H9 (cell line): ENCODE measurements at regions not wholly inside any gene's neighbourhood (a gene's known extent, or its start where the extent isn't known, plus 50 kb on each side); places are given as distances from the start of the nearest gene placed in this dataset.

Experiments used
- DNase-seq: peaks from one replicate; pipeline ENCODE4 v3.0.0-alpha.2; 2017
- H2AFZ ChIP-seq: one replicate; pipeline ENCODE4 v1.6.1; 2013; ENCODE audit warnings: mild to moderate bottlenecking, low read length, control low read depth, moderate library complexity
- H2AK5ac ChIP-seq: 2 replicates; pipeline ENCODE4 v1.6.1; 2013; ENCODE audit warnings: low read length, control low read depth, mixed read lengths; ENCODE audit not compliant: insufficient read length
- H2BK120ac ChIP-seq: one replicate; pipeline ENCODE4 v1.6.1; 2013; ENCODE audit warnings: low read depth, mild to moderate bottlenecking, low read length, control low read depth, inconsistent platforms; ENCODE audit not compliant: poor library complexity, severe bottlenecking
- H2BK12ac ChIP-seq: 2 replicates; pipeline ENCODE4 v1.6.1; 2013; ENCODE audit warnings: low read length, control low read depth, mixed read lengths, low read depth; ENCODE audit not compliant: insufficient read length
- H2BK15ac ChIP-seq: 2 replicates; pipeline ENCODE4 v1.6.1; 2013; ENCODE audit warnings: low read depth, low read length, control low read depth
- H2BK20ac ChIP-seq: one replicate; pipeline ENCODE4 v1.6.1; 2013; ENCODE audit warnings: low read depth, mild to moderate bottlenecking, low read length, control low read depth, inconsistent platforms; ENCODE audit not compliant: poor library complexity, severe bottlenecking
- H2BK5ac ChIP-seq: 2 replicates; pipeline ENCODE4 v1.6.1; 2013; ENCODE audit warnings: low read length, control low read depth, mixed read lengths; ENCODE audit not compliant: insufficient read length
- H3K14ac ChIP-seq: 2 replicates; pipeline ENCODE4 v1.6.1; 2013; ENCODE audit warnings: low read length, control low read depth; ENCODE audit not compliant: insufficient read depth
- H3K18ac ChIP-seq: 2 replicates; pipeline ENCODE4 v1.6.1; 2013; ENCODE audit warnings: low read depth, mild to moderate bottlenecking, mixed read lengths, low read length, control low read depth; ENCODE audit not compliant: insufficient read length
- H3K23ac ChIP-seq: 2 replicates; pipeline ENCODE4 v1.6.1; 2013; ENCODE audit warnings: low read length, control low read depth, mixed read lengths, low read depth; ENCODE audit not compliant: insufficient read length
- H3K23me2 ChIP-seq: 2 replicates; pipeline ENCODE4 v1.6.1; 2013; ENCODE audit warnings: low read depth, mild to moderate bottlenecking, mixed read lengths, low read length, control low read depth; ENCODE audit not compliant: insufficient read length, poor library complexity, severe bottlenecking
- H3K27ac ChIP-seq: 2 replicates; pipeline ENCODE4 v1.5.1; 2013; ENCODE audit warnings: low read length, control low read depth, mixed read lengths, low read depth; ENCODE audit not compliant: insufficient read length
- H3K27me3 ChIP-seq: 2 replicates; pipeline ENCODE4 v1.6.1; 2013; ENCODE audit warnings: low read length, control low read depth, inconsistent platforms; ENCODE audit not compliant: insufficient read depth
- H3K4ac ChIP-seq: 2 replicates; pipeline ENCODE4 v1.6.1; 2013; ENCODE audit warnings: low read depth, mild to moderate bottlenecking, control low read depth, inconsistent platforms, low read length, moderate library complexity
- H3K4me1 ChIP-seq: 2 replicates; pipeline ENCODE4 v1.6.1; 2013; ENCODE audit warnings: low read length, control low read depth, inconsistent platforms; ENCODE audit not compliant: insufficient read depth
- H3K4me2 ChIP-seq: 2 replicates; pipeline ENCODE4 v1.6.1; 2013; ENCODE audit warnings: low read length, control low read depth, mixed read lengths; ENCODE audit not compliant: insufficient read length, insufficient read depth
- H3K56ac ChIP-seq: 2 replicates; pipeline ENCODE4 v1.6.1; 2013; ENCODE audit warnings: low read depth, mild to moderate bottlenecking, mixed read lengths, low read length, control low read depth; ENCODE audit not compliant: insufficient read length
- H3K79me1 ChIP-seq: 2 replicates; pipeline ENCODE4 v1.6.1; 2013; ENCODE audit warnings: low read depth, mild to moderate bottlenecking, moderate library complexity, low read length, control low read depth, inconsistent platforms; ENCODE audit not compliant: insufficient read depth, poor library complexity, severe bottlenecking
- H3K79me2 ChIP-seq: 2 replicates; pipeline ENCODE4 v1.6.1; 2013; ENCODE audit warnings: low read length, control low read depth, inconsistent platforms; ENCODE audit not compliant: insufficient read depth
- H3K9ac ChIP-seq: 2 replicates; pipeline ENCODE4 v1.6.1; 2013; ENCODE audit warnings: low read length, control low read depth, mixed read lengths; ENCODE audit not compliant: insufficient read length; ENCODE audit errors: extremely low read depth
- H3K9me3 ChIP-seq: one replicate; pipeline ENCODE4 v1.6.1; 2013; ENCODE audit warnings: low read depth, low read length, inconsistent platforms; ENCODE audit not compliant: control insufficient read depth
- H3T11ph ChIP-seq: one replicate; pipeline ENCODE4 v1.6.1; 2013; ENCODE audit warnings: mild to moderate bottlenecking, low read length, control low read depth, inconsistent platforms
- H4K20me1 ChIP-seq: one replicate; pipeline ENCODE4 v1.6.1; 2013; ENCODE audit not compliant: control insufficient read depth, insufficient read length, insufficient read depth
- H4K5ac ChIP-seq: 2 replicates; pipeline ENCODE4 v1.6.1; 2013; ENCODE audit warnings: low read depth, mild to moderate bottlenecking, mixed read lengths, low read length, control low read depth; ENCODE audit not compliant: insufficient read length
- H4K8ac ChIP-seq: replicated peaks from 2 replicates; pipeline ENCODE4 v1.6.1; 2013; ENCODE audit warnings: low read length, control low read depth, mixed read lengths, low read depth; ENCODE audit not compliant: insufficient read length
- H4K91ac ChIP-seq: 2 replicates; pipeline ENCODE4 v1.6.1; 2013; ENCODE audit warnings: low read depth, mild to moderate bottlenecking, moderate library complexity, mixed read lengths, low read length, control low read depth; ENCODE audit not compliant: insufficient read length
- H3K27ac Mint-ChIP-seq, 3 experiments: 2 replicates in 2 of 3; 3 replicates in 1 of 3; pipeline ENCODE4 v1.8.0; 2020 to 2021; ENCODE audit warnings: mixed read lengths in 3 of 3, mild to moderate bottlenecking in 1 of 3, moderate library complexity in 1 of 3
- H3K27me3 Mint-ChIP-seq: 2 replicates; pipeline ENCODE4 v1.8.0; 2021; ENCODE audit warnings: low read depth, mild to moderate bottlenecking, moderate library complexity, mixed read lengths
- H3K36me3 Mint-ChIP-seq, 3 experiments: 2 replicates in 2 of 3; 3 replicates in 1 of 3; pipeline ENCODE4 v1.8.0; 2020 to 2021; ENCODE audit warnings: low read depth in 3 of 3, mixed read lengths in 3 of 3; ENCODE audit not compliant: insufficient read depth in 1 of 3
- H3K4me1 Mint-ChIP-seq, 2 experiments: 2 replicates each; pipeline ENCODE4 v1.8.0; 2020; ENCODE audit warnings: mixed read lengths in 2 of 2
- H3K4me3 Mint-ChIP-seq, 2 experiments: 2 replicates in 1 of 2; 3 replicates in 1 of 2; pipeline ENCODE4 v1.8.0; 2020 to 2021; ENCODE audit warnings: mild to moderate bottlenecking in 2 of 2, mixed read lengths in 2 of 2, moderate library complexity in 1 of 2
- H3K9me3 Mint-ChIP-seq, 2 experiments: 2 replicates in 1 of 2; 3 replicates in 1 of 2; pipeline ENCODE4 v1.8.0; 2020; ENCODE audit warnings: mild to moderate bottlenecking in 2 of 2, mixed read lengths in 2 of 2, moderate library complexity in 1 of 2
- CTCF ChIP-seq: fragments of 200-600 bp; sonication (generic); conservative IDR thresholded peaks from 3 replicates; pipeline ENCODE4 v1.8.0; 2021; ENCODE audit warnings: antibody characterized with exemption, mild to moderate bottlenecking
- WGBS: extraction: QIAGEN DNeasy Blood & Tissue Kit; methylation state at CpG from one replicate; pipeline ENCODE4 v1.1.7; 2013; ENCODE audit warnings: missing lambda C conversion rate, low lambda C conversion rate, mixed read lengths; ENCODE audit not compliant: insufficient read length; ENCODE audit errors: extremely low coverage; 5-methylcytosine and 5-hydroxymethylcytosine counted together

DNA sequence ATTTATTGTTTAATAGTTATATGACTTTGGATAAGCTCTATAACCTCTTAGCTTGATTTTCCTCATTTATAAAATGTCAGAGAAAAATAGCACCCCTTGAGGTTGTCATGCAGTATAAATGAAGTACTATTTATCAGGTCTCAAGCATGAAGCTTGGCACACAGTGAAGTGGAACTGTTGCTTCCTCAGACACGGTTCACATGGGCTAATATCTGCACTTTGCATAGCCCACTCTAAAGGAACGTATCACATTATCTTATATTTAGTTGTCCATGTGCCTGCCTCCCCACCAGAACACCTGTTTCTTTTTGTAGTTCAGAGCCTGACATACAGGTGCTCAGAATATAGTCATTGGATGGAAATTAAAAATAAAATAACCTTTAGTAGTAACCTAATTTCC, 273.7 kb downstream of the SOX2 start:
- H3K79me1 ChIP-seq, result no peaks in the 10 kb centered on the region
- no peak overlapping the region for H2BK15ac ChIP-seq
- no peak overlapping the region for H4K5ac ChIP-seq
- no peak overlapping the region for H3K27ac ChIP-seq
- H3K27me3 ChIP-seq, result no peaks in the 10 kb centered on the region
- no peak overlapping the region for H3K4me3 Mint-ChIP-seq
- no peak overlapping the region for H3K23ac ChIP-seq
- H2AK5ac ChIP-seq, result no peak overlapping the region
- no peak for TF ChIP-seq CTCF
- no peak overlapping the region for H3T11ph ChIP-seq
- H2BK5ac ChIP-seq, result no peak overlapping the region
- no peak overlapping the region for H3K27ac Mint-ChIP-seq
- WGBS, result no CpG with 5 or more reads among the region's 2 CpGs
- H2BK12ac ChIP-seq, result no peak overlapping the region
- no peak overlapping the region for H3K18ac ChIP-seq
- no peaks in the 10 kb centered on the region for H3K27me3 Mint-ChIP-seq
- no peaks in the 10 kb centered on the region for H3K79me2 ChIP-seq
- H3K9me3 Mint-ChIP-seq, result no peaks in the 10 kb centered on the region
- no peaks in the 10 kb centered on the region for H3K9me3 ChIP-seq
- no peak overlapping the region for H3K4me2 ChIP-seq
- no peak overlapping the region for H3K14ac ChIP-seq
- peaks cover 14 to 17% of the 10 kb centered on the region in 2 experiments for H3K4me1 Mint-ChIP-seq
- H3K4ac ChIP-seq, result no peak overlapping the region
- H3K36me3 Mint-ChIP-seq, result no peaks in the 10 kb centered on the region
- H2AFZ ChIP-seq, result no peak overlapping the region
- H4K91ac ChIP-seq, result no peak overlapping the region
- H3K9ac ChIP-seq, result no peak overlapping the region
- no peaks in the 10 kb centered on the region for H3K4me1 ChIP-seq
- H2BK20ac ChIP-seq, result no peak overlapping the region
- DNase-seq, result no peak
- H3K23me2 ChIP-seq, result no peaks in the 10 kb centered on the region
- H4K20me1 ChIP-seq, result no peaks in the 10 kb centered on the region
- no peak overlapping the region for H3K56ac ChIP-seq
- no peak overlapping the region for H2BK120ac ChIP-seq
- H4K8ac ChIP-seq, result no peak overlapping the region
